Duodenal mucosa (tissue), 2 donors: ENCODE measurements at regions not wholly inside any gene's neighbourhood (a gene's known extent, or its start where the extent isn't known, plus 50 kb on each side); places are given as distances from the start of the nearest gene placed in this dataset.
"Not testable (repeated sequence)": the region's sequence is repeated elsewhere in the genome, so short reads cannot be mapped to it uniquely, and the experiment has no call there.

Source experiments
- H3K27ac ChIP-seq: one replicate; pipeline ENCODE4 v1.7.0; 2013; ENCODE audit warnings: low read depth, low read length
- H3K27me3 ChIP-seq, 2 donors: one replicate each; pipeline ENCODE4 v1.7.0; 2013; ENCODE audit warnings: low read length in 2 of 2, control low read depth in 1 of 2; ENCODE audit not compliant: insufficient read depth in 2 of 2, control insufficient read depth in 1 of 2
- H3K36me3 ChIP-seq, 2 donors: one replicate each; pipeline ENCODE4 v1.7.0; 2013; ENCODE audit warnings: low read length in 2 of 2, control low read depth in 1 of 2; ENCODE audit not compliant: insufficient read depth in 2 of 2, control insufficient read depth in 1 of 2
- H3K4me1 ChIP-seq, 2 donors: one replicate each; pipeline ENCODE4 v1.7.0; 2013; ENCODE audit warnings: low read length in 2 of 2, control low read depth in 1 of 2; ENCODE audit not compliant: insufficient read depth in 2 of 2, control insufficient read depth in 1 of 2
- H3K4me3 ChIP-seq, 2 donors: one replicate each; pipeline ENCODE4 v1.7.0; 2013; ENCODE audit warnings: low read length in 2 of 2, low read depth in 1 of 2
- H3K9ac ChIP-seq, 2 donors: one replicate each; pipeline ENCODE4 v1.7.0; 2013; ENCODE audit warnings: low read length in 2 of 2, low read depth in 1 of 2
- H3K9me3 ChIP-seq, 2 donors: one replicate each; pipeline ENCODE4 v1.7.0; 2013; ENCODE audit warnings: low read length in 2 of 2, control low read depth in 1 of 2; ENCODE audit not compliant: control insufficient read depth in 1 of 2

- Histone ChIP-seq H3K36me3 (no peaks in the 10 kb centered on the region), H3K4me1 (no peaks in the 10 kb centered on the region), H3K27me3 (no peaks in the 10 kb centered on the region), H3K9me3 (peaks cover 48 to 70% of the 10 kb centered on the region in 2 donors), H3K9ac (no peak overlapping the region), H3K4me3 (no peak overlapping the region), H3K27ac (no peak overlapping the region)
These were observed 1527.3 kb upstream of the TPTE start for GRCh38 chr21:8993943-8994639.

GRCh38 chr21:8994640-8995511 lies 1526.5 kb upstream of the TPTE start:
- H3K27ac ChIP-seq: no peak overlapping the region
- H3K9me3 ChIP-seq: peaks cover 44 to 67% of the 10 kb centered on the region in 2 donors
- H3K4me3 ChIP-seq: no peak overlapping the region
- no peaks in the 10 kb centered on the region for H3K36me3 ChIP-seq
- no peak overlapping the region for H3K9ac ChIP-seq
- no peaks in the 10 kb centered on the region for H3K27me3 ChIP-seq
- H3K4me1 ChIP-seq: no peaks in the 10 kb centered on the region

- not testable (repeated sequence) for H3K27me3 ChIP-seq, H3K4me1 ChIP-seq, H3K9ac ChIP-seq, H3K27ac ChIP-seq, H3K4me3 ChIP-seq, H3K36me3 ChIP-seq
- H3K9me3 ChIP-seq: peaks cover 32 to 61% of the 10 kb centered on the region in 2 donors
These were observed 1524.9 kb upstream of the TPTE start for GRCh38 chr21:8996487-8996968.

- Histone ChIP-seq H3K27ac (no peak overlapping the region), H3K4me1 (no peaks in the 10 kb centered on the region), H3K9me3 (peaks cover 27 to 56% of the 10 kb centered on the region in 2 donors), H3K9ac (no peak overlapping the region), H3K27me3 (no peaks in the 10 kb centered on the region), H3K4me3 (no peak overlapping the region), H3K36me3 (no peaks in the 10 kb centered on the region)
These were observed 1524.4 kb upstream of the TPTE start for GRCh38 chr21:8997011-8997440.

GRCh38 chr21:8997443-8998390 lies 1523.7 kb upstream of the TPTE start:
- peaks cover 25 to 54% of the 10 kb centered on the region in 2 donors for H3K9me3 ChIP-seq
- H3K27ac ChIP-seq, H3K4me1 ChIP-seq, H3K9ac ChIP-seq, H3K27me3 ChIP-seq, H3K36me3 ChIP-seq, H3K4me3 ChIP-seq: not testable (repeated sequence)

- not testable (repeated sequence) for H3K9ac ChIP-seq, H3K27ac ChIP-seq, H3K4me1 ChIP-seq, H3K4me3 ChIP-seq, H3K27me3 ChIP-seq, H3K36me3 ChIP-seq
- peaks cover 17 to 51% of the 10 kb centered on the region in 2 donors for H3K9me3 ChIP-seq
These were observed 1522.9 kb upstream of the TPTE start for GRCh38 chr21:8998480-8998879.

GRCh38 chr21:8998946-8999681 lies 1522.3 kb upstream of the TPTE start:
- Histone ChIP-seq H3K36me3 (no peaks in the 10 kb centered on the region), H3K27ac (no peak overlapping the region), H3K27me3 (no peaks in the 10 kb centered on the region), H3K9ac (no peak overlapping the region), H3K4me3 (no peak overlapping the region), H3K9me3 (peaks cover 14 to 45% of the 10 kb centered on the region in 2 donors), H3K4me1 (no peaks in the 10 kb centered on the region)

- H3K27me3 ChIP-seq, H3K27ac ChIP-seq, H3K36me3 ChIP-seq, H3K9ac ChIP-seq, H3K4me3 ChIP-seq, H3K4me1 ChIP-seq: not testable (repeated sequence)
- peaks cover 15 to 39% of the 10 kb centered on the region in 2 donors for H3K9me3 ChIP-seq
These were observed 1521.3 kb upstream of the TPTE start for GRCh38 chr21:9000132-9000531.

GRCh38 chr21:9000671-9001070 lies 1520.7 kb upstream of the TPTE start:
- peaks cover 18 to 39% of the 10 kb centered on the region in 2 donors for H3K9me3 ChIP-seq
- H3K36me3 ChIP-seq, H3K4me1 ChIP-seq, H3K27me3 ChIP-seq, H3K27ac ChIP-seq, H3K9ac ChIP-seq, H3K4me3 ChIP-seq: not testable (repeated sequence)
